GM12891 (cell line): ENCODE measurements at regions not wholly inside any gene's neighbourhood (a gene's known extent, or its start where the extent isn't known, plus 50 kb on each side); places are given as distances from the start of the nearest gene placed in this dataset.
"Not testable (repeated sequence)": the region's sequence is repeated elsewhere in the genome, so short reads cannot be mapped to it uniquely, and the experiment has no call there.

Source experiments
- DNase-seq: peaks from one replicate; pipeline ENCODE4 v3.0.0; 2011; ENCODE audit warnings: low spot score; ENCODE audit not compliant: insufficient read length
- FAIRE-seq: peaks from 2 replicates; lab custom pipeline; 2011; peaks lifted over from hg19 to GRCh38; lab: Jason Lieb, UNC
- PAX5 ChIP-seq: IDR thresholded peaks from 2 replicates; pipeline ENCODE4 v1.6.1; 2011; ENCODE audit warnings: low read length, moderate library complexity, mild to moderate bottlenecking; ENCODE audit not compliant: insufficient read depth, severe bottlenecking
- POLR2A ChIP-seq: IDR thresholded peaks from 2 replicates; pipeline ENCODE4 v1.6.1; 2011; ENCODE audit warnings: low read depth, low read length, control low read depth
- POLR2AphosphoS5 ChIP-seq: IDR thresholded peaks from 2 replicates; pipeline ENCODE4 v1.6.1; 2011; ENCODE audit warnings: low read depth, low read length, control low read depth
- POU2F2 ChIP-seq: IDR thresholded peaks from 2 replicates; pipeline ENCODE4 v1.6.1; 2011; ENCODE audit warnings: low read depth, mild to moderate bottlenecking, control low read depth, low read length, moderate library complexity
- SPI1 ChIP-seq: IDR thresholded peaks from 2 replicates; pipeline ENCODE4 v1.6.1; 2011; ENCODE audit warnings: low read depth, low read length, control low read depth
- TAF1 ChIP-seq: IDR thresholded peaks from 2 replicates; pipeline ENCODE4 v1.6.1; 2011; ENCODE audit warnings: low read depth, low read length, control low read depth

- not testable (repeated sequence) for DNase-seq, FAIRE-seq
These were observed 153.6 kb upstream of the EFCAB3 start for GRCh38 chr17:62226610-62227240.

- not testable (repeated sequence) for FAIRE-seq, DNase-seq
These were observed 156.8 kb upstream of the EFCAB3 start for GRCh38 chr17:62223585-62223984.

GRCh38 chr17:62219221-62219899 is 154.3 kb upstream of the MED13 start:
- DNase-seq (no peak), FAIRE-seq (no peak)
- no peak for TF ChIP-seq POU2F2

GRCh38 chr17:62216847-62217246 is 151.8 kb upstream of the MED13 start:
- TF ChIP-seq PAX5 (no peak), SPI1 (no peak), POU2F2 (no peak), TAF1 (no peak), POLR2AphosphoS5 (no peak), POLR2A (no peak)
- DNase-seq: no peak
- FAIRE-seq: no peak

GRCh38 chr17:62215891-62216290 is 150.8 kb upstream of the MED13 start:
- not testable (repeated sequence) for DNase-seq, FAIRE-seq

GRCh38 chr17:62206550-62206949 is 141.5 kb upstream of the MED13 start:
- DNase-seq: no peak
- FAIRE-seq: no peak
- TF ChIP-seq TAF1 (no peak), SPI1 (no peak), PAX5 (no peak), POLR2AphosphoS5 (no peak), POLR2A (no peak), POU2F2 (no peak)

GRCh38 chr17:62197156-62197555 is 132.1 kb upstream of the MED13 start:
- not testable (repeated sequence) for DNase-seq, FAIRE-seq

- DNase-seq, FAIRE-seq: not testable (repeated sequence)
These were observed 131.5 kb upstream of the MED13 start for GRCh38 chr17:62196587-62196986.

GRCh38 chr17:62194401-62194800 is 129.3 kb upstream of the MED13 start:
- TF ChIP-seq POLR2A (no peak), POU2F2 (no peak), TAF1 (no peak), POLR2AphosphoS5 (no peak), SPI1 (no peak), PAX5 (no peak)
- FAIRE-seq (no peak), DNase-seq (no peak)

GRCh38 chr17:62193249-62193648 is 128.2 kb upstream of the MED13 start:
- DNase-seq: no peak
- no peak for TF ChIP-seq POU2F2
- TF ChIP-seq POLR2AphosphoS5: no peak
- no peak for TF ChIP-seq TAF1
- no peak for TF ChIP-seq SPI1
- no peak for TF ChIP-seq PAX5
- no peak for TF ChIP-seq POLR2A
- no peak for FAIRE-seq

- no peak for DNase-seq
- no peak for FAIRE-seq
- TF ChIP-seq TAF1: no peak
- no peak for TF ChIP-seq POLR2AphosphoS5
- TF ChIP-seq SPI1: no peak
- no peak for TF ChIP-seq POU2F2
- TF ChIP-seq POLR2A: no peak
- no peak for TF ChIP-seq PAX5
These were observed 126.6 kb upstream of the MED13 start for GRCh38 chr17:62191390-62192361.
